Loucy (cell line): ENCODE measurements at regions not wholly inside any gene's neighbourhood (a gene's known extent, or its start where the extent isn't known, plus 50 kb on each side); places are given as distances from the start of the nearest gene placed in this dataset.
"Not testable (repeated sequence)": the region's sequence is repeated elsewhere in the genome, so short reads cannot be mapped to it uniquely, and the experiment has no call there.

Experiments used
- H2AFZ ChIP-seq: fragments of 200-600 bp; sonication (generic); 2 replicates; pipeline ENCODE4 v1.6.0; 2016; ENCODE audit warnings: antibody characterized with exemption, mild to moderate bottlenecking, low read length, moderate library complexity
- H3F3A ChIP-seq: fragments of 200-600 bp; 2 replicates; pipeline ENCODE4 v1.6.0; 2016; ENCODE audit warnings: antibody characterized with exemption, low read depth, mild to moderate bottlenecking
- H3K27me3 ChIP-seq: fragments of 200-600 bp; sonication (generic); 2 replicates; pipeline ENCODE4 v1.6.1; 2014; ENCODE audit warnings: low read length, mild to moderate bottlenecking; ENCODE audit not compliant: insufficient read depth, poor library complexity, severe bottlenecking
- H3K36me3 ChIP-seq: fragments of 200-600 bp; sonication (generic); 2 replicates; pipeline ENCODE4 v1.6.1; 2016; ENCODE audit warnings: low read length; ENCODE audit not compliant: insufficient read depth
- H3K4me1 ChIP-seq: fragments of 200-600 bp; sonication (generic); 2 replicates; pipeline ENCODE4 v1.5.1; 2014; ENCODE audit warnings: low read length, mild to moderate bottlenecking; ENCODE audit not compliant: insufficient read depth, poor library complexity, severe bottlenecking
- H3K4me2 ChIP-seq: fragments of 200-600 bp; sonication (generic); 2 replicates; pipeline ENCODE4 v1.6.0; 2014; ENCODE audit warnings: antibody characterized with exemption, low read length, low read depth, mild to moderate bottlenecking; ENCODE audit not compliant: poor library complexity, severe bottlenecking
- H3K4me3 ChIP-seq: fragments of 200-600 bp; sonication (generic); 2 replicates; pipeline ENCODE4 v1.5.1; 2014; ENCODE audit warnings: low read length, mild to moderate bottlenecking, mixed read lengths; ENCODE audit not compliant: poor library complexity, severe bottlenecking
- H3K79me2 ChIP-seq: fragments of 200-600 bp; sonication (generic); 2 replicates; pipeline ENCODE4 v1.6.1; 2014; ENCODE audit warnings: low read length; ENCODE audit not compliant: insufficient read depth
- H3K9ac ChIP-seq: fragments of 200-600 bp; sonication (generic); 2 replicates; pipeline ENCODE4 v1.6.0; 2014; ENCODE audit warnings: mild to moderate bottlenecking, low read depth, low read length, moderate library complexity; ENCODE audit not compliant: poor library complexity, severe bottlenecking
- H3K9me2 ChIP-seq: fragments of 200-600 bp; sonication (generic); replicated peaks from 2 replicates; pipeline ENCODE4 v1.6.1; 2016; ENCODE audit warnings: low read depth, low read length, mixed read lengths
- H3K9me3 ChIP-seq: fragments of 200-600 bp; sonication (generic); 2 replicates; pipeline ENCODE4 v1.6.1; 2014; ENCODE audit warnings: mild to moderate bottlenecking, antibody characterized with exemption, low read length, low read depth; ENCODE audit not compliant: insufficient read depth
- H4K20me1 ChIP-seq: fragments of 200-600 bp; sonication (generic); 2 replicates; pipeline ENCODE4 v1.6.0; 2014; ENCODE audit warnings: antibody characterized with exemption, low read length, mild to moderate bottlenecking; ENCODE audit not compliant: insufficient read depth, poor library complexity, severe bottlenecking
- CTCF ChIP-seq: fragments of 200-600 bp; sonication (generic); conservative IDR thresholded peaks from 2 replicates; pipeline ENCODE4 v1.5.1; 2014; ENCODE audit warnings: mild to moderate bottlenecking, antibody characterized with exemption, low read length
- EZH2phosphoT487 ChIP-seq: fragments of 200-600 bp; IDR thresholded peaks from 2 replicates; pipeline ENCODE4 v1.6.1; 2018; ENCODE audit warnings: antibody characterized with exemption, mild to moderate bottlenecking, moderate library complexity, borderline replicate concordance

GRCh38 chr5:84436866-84437265 lies 52.2 kb upstream of the EDIL3 start:
- TF ChIP-seq EZH2phosphoT487 (no peak), CTCF (no peak)

DNA sequence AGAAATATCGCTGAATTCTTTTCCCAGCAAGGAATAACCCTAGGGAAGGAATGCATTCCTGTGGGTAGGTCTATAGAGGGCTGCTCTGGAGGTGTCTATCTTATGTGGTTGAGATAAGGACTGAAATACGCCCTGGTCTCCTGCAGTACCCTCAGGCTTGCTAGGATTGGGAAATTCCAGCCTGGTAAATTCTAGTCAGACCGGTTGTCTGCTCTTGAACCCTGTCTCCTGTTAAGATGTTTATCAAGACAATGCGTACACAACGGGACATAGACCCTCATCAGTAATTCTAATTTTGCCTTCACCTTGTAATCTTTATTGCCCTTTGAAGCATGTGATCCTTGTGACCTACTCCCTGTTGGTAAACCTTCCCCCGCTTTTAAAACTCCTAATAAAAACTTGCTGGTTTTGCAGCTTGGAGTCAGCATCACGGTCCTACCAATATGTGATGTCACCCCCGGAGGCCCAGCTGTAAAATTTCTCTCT lies 51.2 kb upstream of the EDIL3 start:
- not testable (repeated sequence) for H3K79me2 ChIP-seq, H3K9ac ChIP-seq, H3K4me1 ChIP-seq, H4K20me1 ChIP-seq, H2AFZ ChIP-seq, H3K9me2 ChIP-seq, H3K4me3 ChIP-seq, H3K36me3 ChIP-seq, H3F3A ChIP-seq, H3K4me2 ChIP-seq, H3K9me3 ChIP-seq, H3K27me3 ChIP-seq

More at GRCh38 chr5:84436866-84437265, 52.2 kb upstream of the EDIL3 start:
- Histone ChIP-seq H3K4me3 (no peak overlapping the region), H3K36me3 (no peaks in the 10 kb centered on the region), H2AFZ (no peak overlapping the region), H3K4me1 (no peaks in the 10 kb centered on the region), H3K79me2 (no peaks in the 10 kb centered on the region), H3K9me3 (no peaks in the 10 kb centered on the region), H3K9ac (no peak overlapping the region), H4K20me1 (no peaks in the 10 kb centered on the region), H3K4me2 (no peak overlapping the region), H3K9me2 (no peaks in the 10 kb centered on the region), H3F3A (no peaks in the 10 kb centered on the region), H3K27me3 (no peaks in the 10 kb centered on the region)
